H9 (cell line): ENCODE measurements at regions not wholly inside any gene's neighbourhood (a gene's known extent, or its start where the extent isn't known, plus 50 kb on each side); places are given as distances from the start of the nearest gene placed in this dataset.

Experiments used
- DNase-seq: peaks from one replicate; pipeline ENCODE4 v3.0.0-alpha.2; 2017
- H2AFZ ChIP-seq: one replicate; pipeline ENCODE4 v1.6.1; 2013; ENCODE audit warnings: mild to moderate bottlenecking, low read length, control low read depth, moderate library complexity
- H2AK5ac ChIP-seq: 2 replicates; pipeline ENCODE4 v1.6.1; 2013; ENCODE audit warnings: low read length, control low read depth, mixed read lengths; ENCODE audit not compliant: insufficient read length
- H2BK120ac ChIP-seq: one replicate; pipeline ENCODE4 v1.6.1; 2013; ENCODE audit warnings: low read depth, mild to moderate bottlenecking, low read length, control low read depth, inconsistent platforms; ENCODE audit not compliant: poor library complexity, severe bottlenecking
- H2BK12ac ChIP-seq: 2 replicates; pipeline ENCODE4 v1.6.1; 2013; ENCODE audit warnings: low read length, control low read depth, mixed read lengths, low read depth; ENCODE audit not compliant: insufficient read length
- H2BK15ac ChIP-seq: 2 replicates; pipeline ENCODE4 v1.6.1; 2013; ENCODE audit warnings: low read depth, low read length, control low read depth
- H2BK20ac ChIP-seq: one replicate; pipeline ENCODE4 v1.6.1; 2013; ENCODE audit warnings: low read depth, mild to moderate bottlenecking, low read length, control low read depth, inconsistent platforms; ENCODE audit not compliant: poor library complexity, severe bottlenecking
- H2BK5ac ChIP-seq: 2 replicates; pipeline ENCODE4 v1.6.1; 2013; ENCODE audit warnings: low read length, control low read depth, mixed read lengths; ENCODE audit not compliant: insufficient read length
- H3K14ac ChIP-seq: 2 replicates; pipeline ENCODE4 v1.6.1; 2013; ENCODE audit warnings: low read length, control low read depth; ENCODE audit not compliant: insufficient read depth
- H3K18ac ChIP-seq: 2 replicates; pipeline ENCODE4 v1.6.1; 2013; ENCODE audit warnings: low read depth, mild to moderate bottlenecking, mixed read lengths, low read length, control low read depth; ENCODE audit not compliant: insufficient read length
- H3K23ac ChIP-seq: 2 replicates; pipeline ENCODE4 v1.6.1; 2013; ENCODE audit warnings: low read length, control low read depth, mixed read lengths, low read depth; ENCODE audit not compliant: insufficient read length
- H3K23me2 ChIP-seq: 2 replicates; pipeline ENCODE4 v1.6.1; 2013; ENCODE audit warnings: low read depth, mild to moderate bottlenecking, mixed read lengths, low read length, control low read depth; ENCODE audit not compliant: insufficient read length, poor library complexity, severe bottlenecking
- H3K27ac ChIP-seq: 2 replicates; pipeline ENCODE4 v1.5.1; 2013; ENCODE audit warnings: low read length, control low read depth, mixed read lengths, low read depth; ENCODE audit not compliant: insufficient read length
- H3K27me3 ChIP-seq: 2 replicates; pipeline ENCODE4 v1.6.1; 2013; ENCODE audit warnings: low read length, control low read depth, inconsistent platforms; ENCODE audit not compliant: insufficient read depth
- H3K4ac ChIP-seq: 2 replicates; pipeline ENCODE4 v1.6.1; 2013; ENCODE audit warnings: low read depth, mild to moderate bottlenecking, control low read depth, inconsistent platforms, low read length, moderate library complexity
- H3K4me1 ChIP-seq: 2 replicates; pipeline ENCODE4 v1.6.1; 2013; ENCODE audit warnings: low read length, control low read depth, inconsistent platforms; ENCODE audit not compliant: insufficient read depth
- H3K4me2 ChIP-seq: 2 replicates; pipeline ENCODE4 v1.6.1; 2013; ENCODE audit warnings: low read length, control low read depth, mixed read lengths; ENCODE audit not compliant: insufficient read length, insufficient read depth
- H3K56ac ChIP-seq: 2 replicates; pipeline ENCODE4 v1.6.1; 2013; ENCODE audit warnings: low read depth, mild to moderate bottlenecking, mixed read lengths, low read length, control low read depth; ENCODE audit not compliant: insufficient read length
- H3K79me1 ChIP-seq: 2 replicates; pipeline ENCODE4 v1.6.1; 2013; ENCODE audit warnings: low read depth, mild to moderate bottlenecking, moderate library complexity, low read length, control low read depth, inconsistent platforms; ENCODE audit not compliant: insufficient read depth, poor library complexity, severe bottlenecking
- H3K79me2 ChIP-seq: 2 replicates; pipeline ENCODE4 v1.6.1; 2013; ENCODE audit warnings: low read length, control low read depth, inconsistent platforms; ENCODE audit not compliant: insufficient read depth
- H3K9ac ChIP-seq: 2 replicates; pipeline ENCODE4 v1.6.1; 2013; ENCODE audit warnings: low read length, control low read depth, mixed read lengths; ENCODE audit not compliant: insufficient read length; ENCODE audit errors: extremely low read depth
- H3K9me3 ChIP-seq: one replicate; pipeline ENCODE4 v1.6.1; 2013; ENCODE audit warnings: low read depth, low read length, inconsistent platforms; ENCODE audit not compliant: control insufficient read depth
- H3T11ph ChIP-seq: one replicate; pipeline ENCODE4 v1.6.1; 2013; ENCODE audit warnings: mild to moderate bottlenecking, low read length, control low read depth, inconsistent platforms
- H4K20me1 ChIP-seq: one replicate; pipeline ENCODE4 v1.6.1; 2013; ENCODE audit not compliant: control insufficient read depth, insufficient read length, insufficient read depth
- H4K5ac ChIP-seq: 2 replicates; pipeline ENCODE4 v1.6.1; 2013; ENCODE audit warnings: low read depth, mild to moderate bottlenecking, mixed read lengths, low read length, control low read depth; ENCODE audit not compliant: insufficient read length
- H4K8ac ChIP-seq: replicated peaks from 2 replicates; pipeline ENCODE4 v1.6.1; 2013; ENCODE audit warnings: low read length, control low read depth, mixed read lengths, low read depth; ENCODE audit not compliant: insufficient read length
- H4K91ac ChIP-seq: 2 replicates; pipeline ENCODE4 v1.6.1; 2013; ENCODE audit warnings: low read depth, mild to moderate bottlenecking, moderate library complexity, mixed read lengths, low read length, control low read depth; ENCODE audit not compliant: insufficient read length
- H3K27ac Mint-ChIP-seq, 3 experiments: 2 replicates in 2 of 3; 3 replicates in 1 of 3; pipeline ENCODE4 v1.8.0; 2020 to 2021; ENCODE audit warnings: mixed read lengths in 3 of 3, mild to moderate bottlenecking in 1 of 3, moderate library complexity in 1 of 3
- H3K27me3 Mint-ChIP-seq: 2 replicates; pipeline ENCODE4 v1.8.0; 2021; ENCODE audit warnings: low read depth, mild to moderate bottlenecking, moderate library complexity, mixed read lengths
- H3K36me3 Mint-ChIP-seq, 3 experiments: 2 replicates in 2 of 3; 3 replicates in 1 of 3; pipeline ENCODE4 v1.8.0; 2020 to 2021; ENCODE audit warnings: low read depth in 3 of 3, mixed read lengths in 3 of 3; ENCODE audit not compliant: insufficient read depth in 1 of 3
- H3K4me1 Mint-ChIP-seq, 2 experiments: 2 replicates each; pipeline ENCODE4 v1.8.0; 2020; ENCODE audit warnings: mixed read lengths in 2 of 2
- H3K4me3 Mint-ChIP-seq, 2 experiments: 2 replicates in 1 of 2; 3 replicates in 1 of 2; pipeline ENCODE4 v1.8.0; 2020 to 2021; ENCODE audit warnings: mild to moderate bottlenecking in 2 of 2, mixed read lengths in 2 of 2, moderate library complexity in 1 of 2
- H3K9me3 Mint-ChIP-seq, 2 experiments: 2 replicates in 1 of 2; 3 replicates in 1 of 2; pipeline ENCODE4 v1.8.0; 2020; ENCODE audit warnings: mild to moderate bottlenecking in 2 of 2, mixed read lengths in 2 of 2, moderate library complexity in 1 of 2
- WGBS: extraction: QIAGEN DNeasy Blood & Tissue Kit; methylation state at CpG from one replicate; pipeline ENCODE4 v1.1.7; 2013; ENCODE audit warnings: missing lambda C conversion rate, low lambda C conversion rate, mixed read lengths; ENCODE audit not compliant: insufficient read length; ENCODE audit errors: extremely low coverage; 5-methylcytosine and 5-hydroxymethylcytosine counted together
- TF ChIP-seq, protein P1 (sequence below): fragments of 200-600 bp; sonication (generic); conservative IDR thresholded peaks from 3 replicates; pipeline ENCODE4 v1.8.0; 2021; ENCODE audit warnings: antibody characterized with exemption, mild to moderate bottlenecking

DNA sequence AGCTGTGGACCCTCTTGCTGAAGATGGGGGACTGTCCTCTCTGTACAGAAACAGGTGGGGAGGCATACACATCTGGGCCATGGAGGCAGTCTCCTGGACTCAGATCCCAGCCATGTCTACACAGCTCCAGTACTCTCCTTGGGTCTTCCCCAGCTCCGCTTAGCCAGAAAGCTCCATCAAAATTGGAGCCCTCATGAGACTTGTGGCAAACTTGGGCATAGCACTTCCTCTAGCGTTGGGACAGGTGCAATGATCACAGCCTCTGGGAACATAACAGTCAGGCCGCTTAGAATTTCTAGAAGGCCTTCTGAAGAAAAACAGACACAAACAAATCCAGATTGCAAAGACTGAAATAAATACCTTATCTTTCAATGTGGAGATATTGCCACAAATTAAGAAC is 634.3 kb upstream of the GOLIM4 start:
- TF ChIP-seq, protein P1, sequence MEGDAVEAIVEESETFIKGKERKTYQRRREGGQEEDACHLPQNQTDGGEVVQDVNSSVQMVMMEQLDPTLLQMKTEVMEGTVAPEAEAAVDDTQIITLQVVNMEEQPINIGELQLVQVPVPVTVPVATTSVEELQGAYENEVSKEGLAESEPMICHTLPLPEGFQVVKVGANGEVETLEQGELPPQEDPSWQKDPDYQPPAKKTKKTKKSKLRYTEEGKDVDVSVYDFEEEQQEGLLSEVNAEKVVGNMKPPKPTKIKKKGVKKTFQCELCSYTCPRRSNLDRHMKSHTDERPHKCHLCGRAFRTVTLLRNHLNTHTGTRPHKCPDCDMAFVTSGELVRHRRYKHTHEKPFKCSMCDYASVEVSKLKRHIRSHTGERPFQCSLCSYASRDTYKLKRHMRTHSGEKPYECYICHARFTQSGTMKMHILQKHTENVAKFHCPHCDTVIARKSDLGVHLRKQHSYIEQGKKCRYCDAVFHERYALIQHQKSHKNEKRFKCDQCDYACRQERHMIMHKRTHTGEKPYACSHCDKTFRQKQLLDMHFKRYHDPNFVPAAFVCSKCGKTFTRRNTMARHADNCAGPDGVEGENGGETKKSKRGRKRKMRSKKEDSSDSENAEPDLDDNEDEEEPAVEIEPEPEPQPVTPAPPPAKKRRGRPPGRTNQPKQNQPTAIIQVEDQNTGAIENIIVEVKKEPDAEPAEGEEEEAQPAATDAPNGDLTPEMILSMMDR = no peak; the same call in 2 of the 3 replicates
- H3T11ph ChIP-seq = no peak overlapping the region
- no peak overlapping the region for H2BK20ac ChIP-seq
- H4K91ac ChIP-seq = no peak overlapping the region
- H3K27me3 Mint-ChIP-seq = no peaks in the 10 kb centered on the region
- no peaks in the 10 kb centered on the region for H3K4me1 ChIP-seq
- no peak overlapping the region for H3K4ac ChIP-seq
- H3K27ac Mint-ChIP-seq = no peak overlapping the region
- H3K9ac ChIP-seq = no peak overlapping the region
- no peak overlapping the region for H2BK12ac ChIP-seq
- H4K8ac ChIP-seq = no peak overlapping the region
- H3K27me3 ChIP-seq = no peaks in the 10 kb centered on the region
- no peaks in the 10 kb centered on the region for H3K9me3 ChIP-seq
- H3K27ac ChIP-seq = no peak overlapping the region
- no peak overlapping the region for H2BK15ac ChIP-seq
- H3K4me1 Mint-ChIP-seq = no peaks in the 10 kb centered on the region
- H2BK120ac ChIP-seq = no peak overlapping the region
- H4K20me1 ChIP-seq = no peaks in the 10 kb centered on the region
- H3K23ac ChIP-seq = no peak overlapping the region
- H3K23me2 ChIP-seq = no peaks in the 10 kb centered on the region
- no peaks in the 10 kb centered on the region for H3K79me1 ChIP-seq
- no peak overlapping the region for H3K4me3 Mint-ChIP-seq
- H3K56ac ChIP-seq = no peak overlapping the region
- H3K14ac ChIP-seq = no peak overlapping the region
- H3K9me3 Mint-ChIP-seq = peaks cover 11 to 12% of the 10 kb centered on the region in 2 experiments
- no peaks in the 10 kb centered on the region for H3K79me2 ChIP-seq
- H3K18ac ChIP-seq = no peak overlapping the region
- WGBS = no CpG with 5 or more reads among the region's 3 CpGs
- H4K5ac ChIP-seq = no peak overlapping the region
- H2AFZ ChIP-seq = no peak overlapping the region
- H3K36me3 Mint-ChIP-seq = peaks cover 0 to 11% (median 9%) of the 10 kb centered on the region in 3 experiments; a peak in 4 of 7 replicates
- no peak overlapping the region for H2AK5ac ChIP-seq
- no peak for DNase-seq
- H2BK5ac ChIP-seq = no peak overlapping the region
- H3K4me2 ChIP-seq = no peak overlapping the region
